Right atrium auricular region (tissue), 2 donors: ENCODE measurements at regions not wholly inside any gene's neighbourhood (a gene's known extent, or its start where the extent isn't known, plus 50 kb on each side); places are given as distances from the start of the nearest gene placed in this dataset.

Experiments used
- DNase-seq: peaks from one replicate; pipeline ENCODE4 v3.0.0-alpha.2; 2019; ENCODE audit warnings: low spot score
- H3K27ac ChIP-seq, 2 donors: fragments of 200-600 bp; sonication (generic); 1 replicate in 1 of 2; 2 replicates in 1 of 2; pipeline ENCODE4 v1.5.1; 2016 to 2019
- H3K27me3 ChIP-seq, 2 donors: fragments of 200-600 bp; sonication (generic); one replicate each; pipeline versions ENCODE4 v1.5.1 to v1.6.0; 2017 to 2019
- H3K36me3 ChIP-seq: fragments of 200-600 bp; sonication (generic); one replicate; pipeline ENCODE4 v1.5.1; 2016
- H3K4me1 ChIP-seq, 2 donors: fragments of 200-600 bp; sonication (generic); one replicate each; pipeline versions ENCODE4 v1.5.1 to v1.6.0; 2017 to 2019
- H3K4me3 ChIP-seq, 2 donors: fragments of 200-600 bp; sonication (generic); 1 replicate in 1 of 2; 2 replicates in 1 of 2; pipeline ENCODE4 v1.5.1; 2017 to 2019; ENCODE audit warnings: mild to moderate bottlenecking in 1 of 2, moderate library complexity in 1 of 2
- H3K9me3 ChIP-seq, 2 donors: fragments of 200-600 bp; sonication (generic); one replicate each; pipeline ENCODE4 v1.5.1; 2019
- TF ChIP-seq, protein P1 (sequence below), 2 donors: fragments of 200-600 bp; sonication (generic); IDR thresholded peaks; one replicate each; pipeline ENCODE4 v1.5.1; 2019; ENCODE audit warnings: antibody characterized with exemption in 2 of 2

DNA sequence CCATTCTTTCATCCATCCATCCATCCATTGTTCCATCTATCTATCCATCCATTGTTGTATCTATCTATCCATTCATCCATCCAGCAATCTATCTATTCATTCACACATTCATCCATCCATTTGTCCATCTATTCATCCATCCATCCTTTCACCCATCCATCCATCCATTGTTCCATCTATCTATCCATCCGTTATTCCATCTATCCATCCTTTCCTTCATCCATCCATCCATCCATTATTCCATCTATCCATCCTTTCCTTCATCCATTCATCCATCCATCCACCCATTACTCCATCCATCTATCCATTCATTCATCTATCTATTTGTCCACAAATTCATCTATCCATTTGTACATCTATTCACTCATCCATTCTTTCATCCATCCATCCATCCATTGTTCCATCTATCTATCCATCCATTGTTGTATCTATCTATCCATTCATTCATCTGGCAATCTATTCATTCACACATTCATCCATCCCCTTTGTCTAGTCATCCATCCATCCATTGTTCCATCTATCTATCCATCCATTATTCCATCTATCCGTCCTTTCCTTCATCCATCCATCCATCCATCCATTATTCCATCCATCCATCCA lies 65.9 kb upstream of the ANO1 start:
- TF ChIP-seq, protein P1, sequence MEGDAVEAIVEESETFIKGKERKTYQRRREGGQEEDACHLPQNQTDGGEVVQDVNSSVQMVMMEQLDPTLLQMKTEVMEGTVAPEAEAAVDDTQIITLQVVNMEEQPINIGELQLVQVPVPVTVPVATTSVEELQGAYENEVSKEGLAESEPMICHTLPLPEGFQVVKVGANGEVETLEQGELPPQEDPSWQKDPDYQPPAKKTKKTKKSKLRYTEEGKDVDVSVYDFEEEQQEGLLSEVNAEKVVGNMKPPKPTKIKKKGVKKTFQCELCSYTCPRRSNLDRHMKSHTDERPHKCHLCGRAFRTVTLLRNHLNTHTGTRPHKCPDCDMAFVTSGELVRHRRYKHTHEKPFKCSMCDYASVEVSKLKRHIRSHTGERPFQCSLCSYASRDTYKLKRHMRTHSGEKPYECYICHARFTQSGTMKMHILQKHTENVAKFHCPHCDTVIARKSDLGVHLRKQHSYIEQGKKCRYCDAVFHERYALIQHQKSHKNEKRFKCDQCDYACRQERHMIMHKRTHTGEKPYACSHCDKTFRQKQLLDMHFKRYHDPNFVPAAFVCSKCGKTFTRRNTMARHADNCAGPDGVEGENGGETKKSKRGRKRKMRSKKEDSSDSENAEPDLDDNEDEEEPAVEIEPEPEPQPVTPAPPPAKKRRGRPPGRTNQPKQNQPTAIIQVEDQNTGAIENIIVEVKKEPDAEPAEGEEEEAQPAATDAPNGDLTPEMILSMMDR (IDR thresholded peaks at IDR 0.05): no peak
- no peaks in the 10 kb centered on the region for H3K9me3 ChIP-seq

DNA sequence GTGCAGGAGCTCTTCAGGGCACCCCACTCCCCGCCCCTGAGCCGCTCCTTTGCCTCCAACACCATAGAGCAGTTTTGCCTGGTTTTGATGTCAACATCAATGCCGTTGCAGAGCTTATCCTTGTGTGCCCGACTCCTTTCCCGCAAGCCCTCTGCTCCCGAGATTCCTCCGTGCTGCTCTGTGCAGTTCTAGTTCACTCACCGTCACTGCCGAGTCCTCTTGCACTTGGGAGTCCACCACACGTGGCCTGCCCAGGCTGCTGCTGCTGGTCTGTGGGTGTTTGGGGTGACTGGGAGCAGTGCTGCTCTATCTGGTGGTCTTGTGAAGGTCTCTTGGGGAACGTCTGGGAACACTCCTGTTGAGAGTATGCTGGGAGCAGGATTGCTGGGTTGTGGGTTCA lies 63.8 kb upstream of the ANO1 start:
- Histone ChIP-seq H3K36me3 (no peaks in the 10 kb centered on the region), H3K4me3 (no peak overlapping the region), H3K4me1 (no peaks in the 10 kb centered on the region), H3K9me3 (no peaks in the 10 kb centered on the region), H3K27me3 (no peaks in the 10 kb centered on the region), H3K27ac (no peak overlapping the region)
- TF ChIP-seq, protein P1 (IDR thresholded peaks at IDR 0.05): no peak
- DNase-seq: no peak

More for the DNA sequence above, 65.9 kb upstream of the ANO1 start:
- Histone ChIP-seq H3K36me3 (no peaks in the 10 kb centered on the region), H3K27me3 (no peaks in the 10 kb centered on the region), H3K4me3 (no peak overlapping the region), H3K4me1 (no peaks in the 10 kb centered on the region), H3K27ac (no peak overlapping the region)
- no peak for DNase-seq

DNA sequence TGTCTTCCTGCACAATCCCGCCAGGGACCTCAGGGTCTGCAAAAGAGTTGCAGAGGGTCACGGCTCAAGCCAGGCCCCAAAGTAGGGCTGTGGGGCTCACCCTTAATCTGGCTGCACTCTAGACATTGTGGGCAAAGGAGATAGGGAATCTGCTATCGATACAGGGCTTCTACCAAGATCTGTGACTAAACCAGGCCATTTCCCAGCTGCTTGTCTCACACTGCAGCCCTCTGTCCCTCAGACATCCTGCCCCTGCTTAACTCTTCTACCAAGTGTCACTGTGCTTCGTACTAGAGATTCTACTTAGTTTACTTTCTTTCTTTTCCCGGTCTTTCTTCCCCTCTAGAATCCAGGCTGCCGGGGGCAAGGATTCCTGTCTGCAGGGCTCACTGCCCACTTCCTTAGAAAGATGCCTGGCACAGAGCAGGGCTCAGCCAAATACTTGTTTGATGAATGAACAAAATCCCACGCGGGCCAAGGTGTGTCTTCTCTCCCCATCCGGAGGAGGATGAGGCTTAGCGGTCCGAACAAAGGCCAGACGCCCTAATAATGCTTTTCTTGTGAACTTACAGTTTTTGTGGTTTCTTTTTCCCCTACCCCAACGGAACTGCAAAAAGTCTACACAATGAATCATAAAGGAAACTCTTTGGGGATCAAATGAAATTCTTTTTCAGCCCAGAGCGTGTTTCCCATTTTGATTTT lies 61.3 kb upstream of the ANO1 start:
- TF ChIP-seq, protein P1 (IDR thresholded peaks at IDR 0.05): no peak
- no peak for DNase-seq
- Histone ChIP-seq H3K27me3 (no peaks in the 10 kb centered on the region), H3K27ac (no peak overlapping the region), H3K4me1 (peaks cover 0 to 6% of the 10 kb centered on the region in 2 donors), H3K36me3 (no peaks in the 10 kb centered on the region), H3K4me3 (no peak overlapping the region), H3K9me3 (no peaks in the 10 kb centered on the region)

DNA sequence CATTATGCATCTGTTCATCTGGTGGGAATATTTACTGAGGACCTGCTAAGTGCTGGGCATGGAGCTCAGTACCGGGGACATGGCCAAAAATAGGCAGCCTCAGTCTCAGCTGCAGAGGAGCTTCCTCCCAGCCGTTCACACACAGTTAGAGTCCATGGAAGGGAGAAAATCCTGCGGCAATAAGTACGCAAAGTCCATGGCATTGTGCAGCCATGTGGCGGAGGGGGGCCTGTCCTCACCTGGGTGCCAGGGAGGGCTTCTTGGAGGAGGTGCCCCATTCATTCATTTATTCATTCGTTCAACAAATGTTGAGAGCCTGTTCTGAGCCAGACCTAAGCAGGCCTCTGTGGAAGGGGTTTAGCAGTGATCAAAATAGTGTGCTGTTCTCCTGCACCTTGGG lies 59.3 kb upstream of the ANO1 start:
- H3K4me3 ChIP-seq: no peak overlapping the region
- H3K27ac ChIP-seq: no peak overlapping the region
- TF ChIP-seq, protein P1 (IDR thresholded peaks at IDR 0.05): no peak
- no peaks in the 10 kb centered on the region for H3K9me3 ChIP-seq
- H3K4me1 ChIP-seq: peaks cover 0 to 6% of the 10 kb centered on the region in 2 donors
- H3K36me3 ChIP-seq: no peaks in the 10 kb centered on the region
- DNase-seq: no peak
- no peaks in the 10 kb centered on the region for H3K27me3 ChIP-seq

DNA sequence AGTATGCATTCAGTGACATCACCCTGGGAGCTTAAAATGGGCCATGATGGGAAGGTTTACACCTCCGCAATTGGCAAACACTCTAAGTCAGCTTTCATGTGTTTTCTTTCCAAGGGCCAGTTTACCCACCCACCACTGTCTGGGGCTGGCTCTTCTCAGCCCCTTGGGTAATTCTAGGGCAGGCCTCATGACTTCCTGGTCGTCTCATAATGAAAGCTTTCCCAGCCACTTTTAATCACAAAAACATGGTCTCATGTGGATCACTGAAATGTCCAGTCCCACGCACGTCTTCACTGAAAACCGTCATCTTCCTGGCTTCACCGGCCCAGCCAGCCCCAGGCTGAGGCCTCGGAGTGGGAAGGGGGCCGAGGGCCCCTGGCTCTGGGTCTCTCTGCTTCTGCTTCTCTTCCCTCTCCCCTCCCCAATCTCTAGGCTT lies 58.5 kb upstream of the ANO1 start:
- H3K4me3 ChIP-seq: no peak overlapping the region

More for the DNA sequence above, 58.5 kb upstream of the ANO1 start:
- H3K4me1 ChIP-seq: peaks cover 0 to 6% of the 10 kb centered on the region in 2 donors
- TF ChIP-seq, protein P1 (IDR thresholded peaks at IDR 0.05): no peak
- no peaks in the 10 kb centered on the region for H3K27me3 ChIP-seq
- peak overlapping the region; percentile 57 to 70 for H3K27ac ChIP-seq
- no peaks in the 10 kb centered on the region for H3K36me3 ChIP-seq
- H3K9me3 ChIP-seq: no peaks in the 10 kb centered on the region
- DNase-seq: no peak
